Keratinocyte (primary cell): ENCODE measurements at regions not wholly inside any gene's neighbourhood (a gene's known extent, or its start where the extent isn't known, plus 50 kb on each side); places are given as distances from the start of the nearest gene placed in this dataset.

Source experiments
- DNase-seq: peaks from one replicate; pipeline ENCODE4 v3.0.0-alpha.2; 2011; ENCODE audit warnings: low read depth, missing footprints, low spot score
- FAIRE-seq: peaks from 2 replicates; lab custom pipeline; 2011; peaks lifted over from hg19 to GRCh38; lab: Jason Lieb, UNC
- H2AFZ ChIP-seq: 2 replicates; pipeline ENCODE4 v1.6.0; 2012; ENCODE audit warnings: low read length, control low read depth, inconsistent platforms; ENCODE audit not compliant: control insufficient read depth
- H3K27ac ChIP-seq: 2 replicates; pipeline ENCODE4 v1.5.1; 2011; ENCODE audit warnings: low read length; ENCODE audit not compliant: control insufficient read depth, insufficient read depth
- H3K27me3 ChIP-seq: 3 replicates; pipeline ENCODE4 v1.6.0; 2011; ENCODE audit warnings: low read length; ENCODE audit not compliant: control insufficient read depth, insufficient read depth; ENCODE audit errors: extremely low read depth
- H3K36me3 ChIP-seq, 2 experiments: 2 replicates in 1 of 2; 3 replicates in 1 of 2; pipeline ENCODE4 v1.5.1; 2011; ENCODE audit warnings: low read length in 2 of 2, mild to moderate bottlenecking in 1 of 2; ENCODE audit not compliant: control insufficient read depth in 2 of 2, insufficient read depth in 2 of 2; ENCODE audit errors: extremely low read depth in 1 of 2
- H3K4me1 ChIP-seq: 3 replicates; pipeline ENCODE4 v1.5.1; 2011; ENCODE audit warnings: low read length; ENCODE audit not compliant: control insufficient read depth, insufficient read depth; ENCODE audit errors: extremely low read depth
- H3K4me2 ChIP-seq: 3 replicates; pipeline ENCODE4 v1.6.0; 2011; ENCODE audit warnings: low read depth, low read length; ENCODE audit not compliant: control insufficient read depth, insufficient read depth; ENCODE audit errors: extremely low read depth
- H3K4me3 ChIP-seq, 3 experiments: fragments of 200-600 bp in 1 of 3; sonication (generic) in 1 of 3; 2 replicates in 2 of 3; 3 replicates in 1 of 3; pipeline ENCODE4 v1.5.1; 2011 to 2016; ENCODE audit warnings: low read length in 3 of 3, mild to moderate bottlenecking in 3 of 3, control low read depth in 2 of 3, inconsistent platforms in 1 of 3, low read depth in 1 of 3, mixed read lengths in 1 of 3, mixed run types in 1 of 3, moderate library complexity in 1 of 3; ENCODE audit not compliant: control insufficient read depth in 2 of 3, insufficient read depth in 2 of 3; ENCODE audit errors: extremely low read depth in 1 of 3
- H3K79me2 ChIP-seq: 2 replicates; pipeline ENCODE4 v1.6.0; 2012; ENCODE audit warnings: low read length; ENCODE audit not compliant: control insufficient read depth, insufficient read depth
- H3K9ac ChIP-seq: 3 replicates; pipeline ENCODE4 v1.6.0; 2011; ENCODE audit warnings: low read length; ENCODE audit not compliant: control insufficient read depth, insufficient read depth; ENCODE audit errors: extremely low read depth
- H3K9me1 ChIP-seq: 3 replicates; pipeline ENCODE4 v1.6.0; 2011; ENCODE audit warnings: low read length; ENCODE audit not compliant: control insufficient read depth, insufficient read depth; ENCODE audit errors: extremely low read depth
- H3K9me3 ChIP-seq: 2 replicates; pipeline ENCODE4 v1.5.1; 2012; ENCODE audit warnings: low read depth, low read length; ENCODE audit not compliant: control insufficient read depth
- H4K20me1 ChIP-seq: 3 replicates; pipeline ENCODE4 v1.6.0; 2011; ENCODE audit warnings: low read length; ENCODE audit not compliant: control insufficient read depth, insufficient read depth; ENCODE audit errors: extremely low read depth
- EZH2 ChIP-seq: IDR thresholded peaks from one replicate; pipeline ENCODE4 v1.6.1; 2012; ENCODE audit warnings: inconsistent platforms, mild to moderate bottlenecking, low read length, moderate library complexity
- dilution Hi-C: fragments of 300-500 bp; cut with MboI; formaldehyde crosslinking; loops from one replicate; pipeline ENCODE4 v1.7.0; 2020; ENCODE audit warnings: low sequenced_read_pairs; ENCODE audit not compliant: extremely low pct_ligation_motif_present
- TF ChIP-seq, protein P1 (sequence below), 3 experiments: IDR thresholded peaks in 1 of 3; conservative IDR thresholded peaks in 1 of 3; optimal IDR thresholded peaks in 1 of 3; 2 replicates in 2 of 3; 3 replicates in 1 of 3; pipeline versions ENCODE3 to v1.5.1; 2011; ENCODE audit warnings: low read length in 3 of 3, mild to moderate bottlenecking in 3 of 3, moderate library complexity in 2 of 3, control low read depth in 1 of 3, inconsistent platforms in 1 of 3; ENCODE audit not compliant: insufficient read depth in 2 of 3; ENCODE audit errors: extremely low read depth in 1 of 3

DNA sequence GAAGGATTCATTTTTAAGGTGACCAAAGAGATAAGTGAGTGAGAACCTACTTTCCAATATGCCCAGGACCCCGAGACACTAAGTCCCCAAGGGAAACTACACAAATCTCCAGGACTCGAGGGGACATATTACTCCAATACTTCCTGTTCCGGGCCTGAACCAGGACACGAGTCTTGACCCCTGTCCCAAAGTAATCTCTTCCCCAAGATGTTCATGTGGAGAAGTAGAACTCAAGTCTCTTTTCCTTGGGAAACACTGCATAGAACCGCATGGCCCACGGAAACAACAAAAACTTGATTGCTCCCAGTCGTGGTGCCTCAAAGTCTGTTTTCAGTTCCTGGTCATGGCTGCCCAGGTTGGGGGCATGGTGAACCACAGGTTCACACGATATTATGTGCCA, 87.2 kb upstream of the ZEB2 start:
- Histone ChIP-seq H3K4me2 (no peak overlapping the region), H3K4me1 (no peaks in the 10 kb centered on the region)
- no peak for FAIRE-seq

DNA sequence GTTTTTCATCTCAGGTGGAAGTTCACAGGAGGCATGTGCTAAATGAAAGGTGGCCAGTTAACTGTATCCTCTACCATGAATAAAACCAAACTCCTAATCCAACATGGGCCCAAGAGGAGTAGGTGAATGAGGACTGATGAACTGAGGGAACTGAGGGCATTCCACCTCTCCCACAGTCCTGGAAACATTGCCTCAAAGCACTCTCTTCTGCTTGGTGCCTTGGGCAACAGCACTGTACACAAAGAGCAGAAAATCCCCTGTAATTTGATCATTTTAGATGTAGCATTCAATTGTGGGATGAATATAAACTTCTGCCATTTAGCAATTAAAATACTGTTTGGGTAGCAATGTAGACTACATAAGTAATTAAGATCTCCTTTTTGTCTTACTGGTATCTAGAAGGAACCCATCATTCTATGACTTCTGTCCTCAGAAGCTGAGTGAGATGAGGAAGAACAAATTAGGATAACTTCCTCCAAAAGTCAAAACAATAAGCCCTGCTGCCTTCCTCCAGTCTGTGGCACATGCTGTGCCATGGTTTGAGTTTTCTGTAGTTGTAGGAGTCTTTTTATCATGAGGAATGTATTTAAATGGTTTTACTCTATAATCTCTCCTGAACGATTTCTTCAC, 86.7 kb upstream of the ZEB2 start:
- no peaks in the 10 kb centered on the region for H3K36me3 ChIP-seq
- H3K4me1 ChIP-seq: no peaks in the 10 kb centered on the region
- no peak for TF ChIP-seq EZH2
- TF ChIP-seq, protein P1, sequence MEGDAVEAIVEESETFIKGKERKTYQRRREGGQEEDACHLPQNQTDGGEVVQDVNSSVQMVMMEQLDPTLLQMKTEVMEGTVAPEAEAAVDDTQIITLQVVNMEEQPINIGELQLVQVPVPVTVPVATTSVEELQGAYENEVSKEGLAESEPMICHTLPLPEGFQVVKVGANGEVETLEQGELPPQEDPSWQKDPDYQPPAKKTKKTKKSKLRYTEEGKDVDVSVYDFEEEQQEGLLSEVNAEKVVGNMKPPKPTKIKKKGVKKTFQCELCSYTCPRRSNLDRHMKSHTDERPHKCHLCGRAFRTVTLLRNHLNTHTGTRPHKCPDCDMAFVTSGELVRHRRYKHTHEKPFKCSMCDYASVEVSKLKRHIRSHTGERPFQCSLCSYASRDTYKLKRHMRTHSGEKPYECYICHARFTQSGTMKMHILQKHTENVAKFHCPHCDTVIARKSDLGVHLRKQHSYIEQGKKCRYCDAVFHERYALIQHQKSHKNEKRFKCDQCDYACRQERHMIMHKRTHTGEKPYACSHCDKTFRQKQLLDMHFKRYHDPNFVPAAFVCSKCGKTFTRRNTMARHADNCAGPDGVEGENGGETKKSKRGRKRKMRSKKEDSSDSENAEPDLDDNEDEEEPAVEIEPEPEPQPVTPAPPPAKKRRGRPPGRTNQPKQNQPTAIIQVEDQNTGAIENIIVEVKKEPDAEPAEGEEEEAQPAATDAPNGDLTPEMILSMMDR (optimal IDR thresholded peaks at IDR 0.05 in 1 of 3, IDR thresholded peaks at IDR 0.05 in 1 of 3, conservative IDR thresholded peaks at IDR 0.05 in 1 of 3; ENCODE audit: extremely low read depth in 1 of 3, insufficient read depth in 2 of 3, low read length in 3 of 3): no peak
- H3K4me2 ChIP-seq: no peak overlapping the region
- dilution Hi-C loops: no loop called here
- H3K9me3 ChIP-seq: no peaks in the 10 kb centered on the region
- H4K20me1 ChIP-seq: no peaks in the 10 kb centered on the region
- H3K9me1 ChIP-seq: no peaks in the 10 kb centered on the region
- no peak overlapping the region for H2AFZ ChIP-seq
- no peak overlapping the region for H3K4me3 ChIP-seq
- FAIRE-seq (no peak), DNase-seq (no peak)
- H3K27me3 ChIP-seq: no peaks in the 10 kb centered on the region
- no peak overlapping the region for H3K27ac ChIP-seq
- H3K9ac ChIP-seq: no peak overlapping the region
- no peaks in the 10 kb centered on the region for H3K79me2 ChIP-seq

More for the DNA sequence above, 87.2 kb upstream of the ZEB2 start:
- TF ChIP-seq, protein P1 (optimal IDR thresholded peaks at IDR 0.05 in 1 of 3, IDR thresholded peaks at IDR 0.05 in 1 of 3, conservative IDR thresholded peaks at IDR 0.05 in 1 of 3; ENCODE audit: extremely low read depth in 1 of 3, insufficient read depth in 2 of 3, low read length in 3 of 3): no peak
- TF ChIP-seq EZH2: no peak
- Histone ChIP-seq H4K20me1 (no peaks in the 10 kb centered on the region), H2AFZ (no peak overlapping the region), H3K27ac (no peak overlapping the region), H3K9ac (no peak overlapping the region), H3K27me3 (no peaks in the 10 kb centered on the region), H3K9me1 (no peaks in the 10 kb centered on the region), H3K4me3 (no peak overlapping the region), H3K36me3 (no peaks in the 10 kb centered on the region), H3K9me3 (no peaks in the 10 kb centered on the region), H3K79me2 (no peaks in the 10 kb centered on the region)
- dilution Hi-C loops: no loop called here
- DNase-seq: no peak
